ENCODE measurements at regions not wholly inside any gene's neighbourhood (a gene's known extent, or its start where the extent isn't known, plus 50 kb on each side); places are given as distances from the start of the nearest gene placed in this dataset.
"Not testable (repeated sequence)": the region's sequence is repeated elsewhere in the genome, so short reads cannot be mapped to it uniquely, and the experiment has no call there.

DNA sequence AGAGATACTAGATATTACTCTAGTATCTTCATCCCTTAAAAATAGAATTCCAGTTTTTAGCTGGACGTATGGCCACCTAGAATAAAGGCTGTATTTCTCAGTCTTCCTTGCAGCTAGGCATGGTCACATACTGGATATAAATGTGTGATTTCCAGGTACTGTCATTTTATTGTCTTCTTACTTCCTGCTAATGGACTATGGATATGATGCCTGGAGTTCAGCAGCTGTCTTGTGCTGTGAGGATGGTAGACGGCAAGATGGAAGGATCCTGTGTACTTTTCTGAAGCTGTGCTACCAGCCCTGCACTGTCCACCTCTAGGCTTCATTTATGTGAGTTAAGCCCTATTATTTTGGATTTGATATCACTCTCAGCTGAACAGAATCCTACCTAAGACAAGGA is 83.4 kb downstream of the EBLN2 start:
- WGBS (ENCODE audit: insufficient coverage), result 100% methylated on average over 1 of the region's 2 CpGs
- no peak overlapping the region for H3K4me3 ChIP-seq (ENCODE audit: low read depth, low read length)
- no peaks in the 10 kb centered on the region for H3K9me3 ChIP-seq (ENCODE audit: control insufficient read depth, insufficient read depth, low read length)

DNA sequence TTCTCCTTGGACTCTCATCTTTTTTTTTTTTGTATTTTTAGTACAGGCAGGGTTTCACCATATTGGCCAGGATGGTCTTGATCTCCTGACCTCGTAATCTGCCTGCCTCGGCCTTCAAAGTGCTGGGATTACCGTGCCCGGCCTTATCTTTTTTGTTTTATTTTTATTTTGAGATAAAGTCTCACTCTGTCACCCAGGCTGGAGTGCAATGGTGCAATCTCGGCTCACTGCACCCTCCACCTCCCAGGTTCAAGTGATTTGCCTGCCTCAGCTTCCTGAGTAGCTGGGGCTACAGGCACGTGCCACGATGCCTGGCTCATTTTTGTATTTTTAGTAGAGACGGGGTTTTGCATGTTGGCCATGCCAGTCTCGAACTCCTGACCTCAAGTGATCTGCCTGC is 86.0 kb downstream of the EBLN2 start:
- not testable (repeated sequence) for H3K9me3 ChIP-seq (ENCODE audit: control insufficient read depth, insufficient read depth, low read length); DNase-seq (ENCODE audit: low read depth in 4 of 6, low spot score in 6 of 6); H3K27me3 ChIP-seq (ENCODE audit: control insufficient read depth, insufficient read depth, low read length); H3K4me3 ChIP-seq (ENCODE audit: low read depth, low read length); H3K4me1 ChIP-seq (ENCODE audit: control insufficient read depth, insufficient read depth, low read length); H3K27ac ChIP-seq (ENCODE audit: low read depth, low read length); H3K36me3 ChIP-seq (ENCODE audit: control insufficient read depth, insufficient read depth, low read length)
- 95% methylated on average over 5 of the region's 9 CpGs for WGBS (ENCODE audit: insufficient coverage)

More for the DNA sequence above, 83.4 kb downstream of the EBLN2 start:
- Histone ChIP-seq H3K4me1 (ENCODE audit: control insufficient read depth, insufficient read depth, low read length) (no peaks in the 10 kb centered on the region), H3K27me3 (ENCODE audit: control insufficient read depth, insufficient read depth, low read length) (no peaks in the 10 kb centered on the region), H3K36me3 (ENCODE audit: control insufficient read depth, insufficient read depth, low read length) (no peaks in the 10 kb centered on the region), H3K27ac (ENCODE audit: low read depth, low read length) (no peak overlapping the region)
- no peak for DNase-seq (ENCODE audit: low read depth in 4 of 6, low spot score in 6 of 6)

DNA sequence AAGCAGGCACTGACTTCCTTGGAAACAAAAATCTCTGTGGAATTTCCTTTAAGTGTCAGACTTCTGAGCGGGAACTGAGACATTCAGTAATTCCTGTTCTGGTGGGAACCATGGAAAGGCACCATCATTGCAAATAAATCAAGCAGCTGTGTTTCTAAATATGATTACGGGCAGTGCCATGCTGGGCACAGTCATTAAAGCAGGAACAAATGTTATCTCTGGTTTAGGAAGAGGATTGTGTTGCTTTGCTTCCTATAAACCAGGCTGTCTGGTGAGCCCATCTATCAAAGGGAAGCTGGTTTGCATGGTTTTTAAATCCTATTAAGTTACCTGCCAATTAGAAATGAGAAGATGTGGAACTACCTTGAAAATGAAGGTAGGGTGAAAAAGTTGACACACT is 86.7 kb downstream of the EBLN2 start:
- Histone ChIP-seq H3K4me1 (ENCODE audit: control insufficient read depth, insufficient read depth, low read length) (no peaks in the 10 kb centered on the region), H3K27me3 (ENCODE audit: control insufficient read depth, insufficient read depth, low read length) (no peaks in the 10 kb centered on the region), H3K4me3 (ENCODE audit: low read depth, low read length) (no peak overlapping the region), H3K27ac (ENCODE audit: low read depth, low read length) (no peak overlapping the region), H3K36me3 (ENCODE audit: control insufficient read depth, insufficient read depth, low read length) (no peaks in the 10 kb centered on the region), H3K9me3 (ENCODE audit: control insufficient read depth, insufficient read depth, low read length) (no peaks in the 10 kb centered on the region)
- peak in 2 of 6 donors; percentile 45 to 56 for DNase-seq (ENCODE audit: low read depth in 4 of 6, low spot score in 6 of 6)
- WGBS (ENCODE audit: insufficient coverage), result 63% methylated on average over 2 of the region's 2 CpGs

DNA sequence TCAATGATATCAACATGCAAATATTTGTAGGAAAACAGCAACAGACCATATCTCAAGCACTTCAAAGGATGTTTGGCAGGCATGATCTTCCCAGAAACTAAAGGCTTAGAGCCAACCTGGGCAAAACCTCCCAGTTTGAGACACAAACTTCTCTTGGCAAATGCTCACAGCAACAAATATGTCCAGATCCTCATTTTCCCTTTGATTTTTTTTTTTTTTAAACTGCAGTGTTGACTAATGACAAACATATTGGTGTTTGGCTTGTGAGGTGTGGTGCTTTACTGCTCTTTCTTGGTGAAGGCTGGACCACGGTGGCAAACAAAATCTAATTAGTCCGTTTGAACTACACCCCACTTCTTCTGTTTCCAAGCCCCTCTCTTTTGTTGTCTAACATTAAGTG is 87.2 kb downstream of the EBLN2 start:
- Histone ChIP-seq H3K27me3 (ENCODE audit: control insufficient read depth, insufficient read depth, low read length) (no peaks in the 10 kb centered on the region), H3K36me3 (ENCODE audit: control insufficient read depth, insufficient read depth, low read length) (no peaks in the 10 kb centered on the region), H3K9me3 (ENCODE audit: control insufficient read depth, insufficient read depth, low read length) (no peaks in the 10 kb centered on the region), H3K4me3 (ENCODE audit: low read depth, low read length) (no peak overlapping the region), H3K27ac (ENCODE audit: low read depth, low read length) (no peak overlapping the region), H3K4me1 (ENCODE audit: control insufficient read depth, insufficient read depth, low read length) (no peaks in the 10 kb centered on the region)
- WGBS (ENCODE audit: insufficient coverage), result no CpG with 5 or more reads among the region's 2 CpGs
- DNase-seq (ENCODE audit: low read depth in 4 of 6, low spot score in 6 of 6), result peak in 1 of 6 donors; percentile 82

DNA sequence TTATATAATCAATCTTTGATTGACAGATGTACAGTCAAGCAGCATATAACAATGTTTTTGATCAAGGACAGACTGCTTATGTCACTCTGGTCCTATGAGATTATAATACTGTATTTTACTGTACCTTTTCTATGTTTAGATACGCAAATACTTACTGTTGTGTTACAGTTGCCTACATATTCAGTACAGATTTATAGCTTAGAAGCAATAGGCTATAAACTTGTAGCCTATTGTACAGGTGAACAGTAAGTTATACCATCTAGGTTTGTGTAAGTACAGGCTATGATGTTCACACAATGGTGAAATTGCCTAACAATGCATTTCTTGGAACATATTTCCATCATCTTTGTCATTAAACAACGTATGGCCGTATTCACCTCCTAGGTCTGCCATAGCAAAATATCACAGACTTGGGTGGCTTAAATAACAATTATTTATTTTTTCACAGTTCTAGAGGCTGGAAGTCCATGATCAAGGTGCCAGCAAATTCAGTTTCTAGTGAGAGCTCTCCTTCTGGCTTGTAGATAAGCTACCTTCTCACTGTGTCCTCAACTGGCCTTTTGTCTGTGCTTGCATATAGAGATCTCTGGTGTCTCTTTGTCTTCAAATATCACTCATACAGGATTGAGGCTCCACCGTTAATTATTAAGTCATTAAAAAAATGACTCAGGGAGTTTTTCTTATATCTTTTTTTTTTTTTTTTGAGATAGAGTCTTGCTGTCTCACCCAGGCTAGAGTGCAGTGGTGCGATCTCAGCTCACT is 89.1 kb downstream of the EBLN2 start:
- Histone ChIP-seq H3K4me3 (ENCODE audit: low read depth, low read length) (no peak overlapping the region), H3K27ac (ENCODE audit: low read depth, low read length) (no peak overlapping the region), H3K4me1 (ENCODE audit: control insufficient read depth, insufficient read depth, low read length) (no peaks in the 10 kb centered on the region), H3K27me3 (ENCODE audit: control insufficient read depth, insufficient read depth, low read length) (no peaks in the 10 kb centered on the region), H3K36me3 (ENCODE audit: control insufficient read depth, insufficient read depth, low read length) (no peaks in the 10 kb centered on the region), H3K9me3 (ENCODE audit: control insufficient read depth, insufficient read depth, low read length) (no peaks in the 10 kb centered on the region)
- no peak for DNase-seq (ENCODE audit: low read depth in 4 of 6, low spot score in 6 of 6)
- WGBS (ENCODE audit: insufficient coverage), result 100% methylated on average over 1 of the region's 5 CpGs

DNA sequence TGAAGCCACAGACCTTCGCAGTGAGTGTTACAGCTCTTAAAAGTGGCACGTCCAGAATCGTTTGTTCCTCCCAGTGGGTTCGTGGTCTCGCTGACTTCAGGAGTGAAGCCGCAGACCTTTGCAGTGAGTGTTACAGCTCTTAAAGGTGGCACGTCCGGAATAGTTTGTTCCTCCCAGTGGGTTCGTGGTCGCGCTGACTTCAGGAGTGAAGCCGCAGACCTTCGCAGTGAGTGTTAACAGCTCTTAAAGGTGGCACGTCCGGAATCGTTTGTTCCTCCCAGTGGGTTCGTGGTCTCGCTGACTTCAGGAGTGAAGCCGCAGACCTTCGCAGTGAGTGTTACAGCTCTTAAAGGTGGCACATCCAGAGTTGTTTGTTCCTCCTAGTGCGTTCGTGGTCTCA is 91.1 kb downstream of the EBLN2 start:
- H3K4me1 ChIP-seq (ENCODE audit: control insufficient read depth, insufficient read depth, low read length); H3K9me3 ChIP-seq (ENCODE audit: control insufficient read depth, insufficient read depth, low read length); H3K27me3 ChIP-seq (ENCODE audit: control insufficient read depth, insufficient read depth, low read length); DNase-seq (ENCODE audit: low read depth in 4 of 6, low spot score in 6 of 6); H3K27ac ChIP-seq (ENCODE audit: low read depth, low read length); H3K4me3 ChIP-seq (ENCODE audit: low read depth, low read length); H3K36me3 ChIP-seq (ENCODE audit: control insufficient read depth, insufficient read depth, low read length): not testable (repeated sequence)
- WGBS (ENCODE audit: insufficient coverage), result 94% methylated on average over 22 of the region's 22 CpGs

DNA sequence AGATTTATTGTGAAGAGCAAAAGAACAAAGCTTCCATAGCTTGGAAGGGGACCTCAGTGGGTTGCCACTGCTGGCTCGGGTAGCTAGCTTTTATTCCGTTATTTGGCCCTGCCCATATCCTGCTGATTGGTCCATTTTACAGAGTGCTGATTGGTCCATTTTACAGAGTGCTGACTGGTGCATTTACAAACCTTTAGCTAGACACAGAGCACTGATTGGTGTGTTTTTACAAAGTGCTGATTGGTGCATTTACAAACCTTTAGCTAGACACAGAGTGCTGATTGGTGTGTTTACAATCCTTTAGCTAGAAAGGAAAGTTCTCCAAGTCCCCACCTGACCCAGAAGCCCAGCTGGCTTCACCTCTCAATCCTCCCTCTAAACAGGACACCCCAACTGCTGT is 91.6 kb downstream of the EBLN2 start:
- H3K4me1 ChIP-seq (ENCODE audit: control insufficient read depth, insufficient read depth, low read length); H3K27me3 ChIP-seq (ENCODE audit: control insufficient read depth, insufficient read depth, low read length); H3K9me3 ChIP-seq (ENCODE audit: control insufficient read depth, insufficient read depth, low read length); DNase-seq (ENCODE audit: low read depth in 4 of 6, low spot score in 6 of 6); H3K27ac ChIP-seq (ENCODE audit: low read depth, low read length); H3K4me3 ChIP-seq (ENCODE audit: low read depth, low read length); H3K36me3 ChIP-seq (ENCODE audit: control insufficient read depth, insufficient read depth, low read length): not testable (repeated sequence)
- WGBS (ENCODE audit: insufficient coverage), result 62% methylated on average over 2 of the region's 2 CpGs

DNA sequence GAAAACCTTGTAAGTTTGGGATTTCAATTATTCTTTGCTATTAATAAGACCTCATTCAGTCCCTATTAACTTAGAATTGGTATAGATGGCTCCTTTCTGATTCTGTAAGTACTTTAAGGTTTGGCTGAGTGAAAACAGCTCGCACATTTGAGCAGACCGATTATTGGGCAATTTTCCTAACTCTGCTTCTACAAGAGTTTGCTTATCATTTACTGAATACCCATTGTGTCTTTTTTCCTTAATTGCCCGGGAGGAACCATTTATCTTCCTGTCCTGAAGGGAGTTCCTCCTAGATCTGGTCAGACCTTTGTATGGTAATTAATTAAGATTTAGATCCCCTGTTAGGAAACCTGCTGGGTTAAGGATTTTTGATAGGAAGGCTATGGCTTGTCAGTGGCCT is 92.8 kb downstream of the EBLN2 start:
- DNase-seq (ENCODE audit: low read depth in 4 of 6, low spot score in 6 of 6); H3K36me3 ChIP-seq (ENCODE audit: control insufficient read depth, insufficient read depth, low read length); H3K4me3 ChIP-seq (ENCODE audit: low read depth, low read length); H3K27me3 ChIP-seq (ENCODE audit: control insufficient read depth, insufficient read depth, low read length); H3K4me1 ChIP-seq (ENCODE audit: control insufficient read depth, insufficient read depth, low read length); H3K9me3 ChIP-seq (ENCODE audit: control insufficient read depth, insufficient read depth, low read length); H3K27ac ChIP-seq (ENCODE audit: low read depth, low read length): not testable (repeated sequence)
- no CpG with 5 or more reads among the region's 3 CpGs for WGBS (ENCODE audit: insufficient coverage)

DNA sequence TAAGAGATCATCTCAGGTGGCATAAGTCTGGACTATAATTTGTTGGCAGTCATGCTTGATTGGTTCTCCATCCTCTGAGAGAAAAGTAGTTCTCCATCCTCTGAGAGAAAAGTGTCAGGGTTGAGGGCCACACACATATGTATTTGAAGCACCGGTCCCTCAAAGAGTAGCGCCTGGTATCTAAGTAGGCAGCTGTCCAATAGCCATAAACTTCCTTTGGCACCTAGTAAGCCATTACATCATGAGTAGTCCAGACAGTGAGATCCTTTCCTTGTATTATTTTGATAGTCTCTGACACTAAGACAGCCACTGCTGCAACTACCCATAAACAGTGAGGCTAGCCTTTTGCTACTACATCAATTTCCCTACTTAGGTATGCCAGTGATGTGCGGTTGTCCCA is 94.0 kb downstream of the EBLN2 start:
- not testable (repeated sequence) for DNase-seq (ENCODE audit: low read depth in 4 of 6, low spot score in 6 of 6); H3K27me3 ChIP-seq (ENCODE audit: control insufficient read depth, insufficient read depth, low read length); H3K27ac ChIP-seq (ENCODE audit: low read depth, low read length); H3K4me1 ChIP-seq (ENCODE audit: control insufficient read depth, insufficient read depth, low read length); H3K4me3 ChIP-seq (ENCODE audit: low read depth, low read length); H3K36me3 ChIP-seq (ENCODE audit: control insufficient read depth, insufficient read depth, low read length); H3K9me3 ChIP-seq (ENCODE audit: control insufficient read depth, insufficient read depth, low read length)
- no CpG with 5 or more reads among the region's 3 CpGs for WGBS (ENCODE audit: insufficient coverage)

DNA sequence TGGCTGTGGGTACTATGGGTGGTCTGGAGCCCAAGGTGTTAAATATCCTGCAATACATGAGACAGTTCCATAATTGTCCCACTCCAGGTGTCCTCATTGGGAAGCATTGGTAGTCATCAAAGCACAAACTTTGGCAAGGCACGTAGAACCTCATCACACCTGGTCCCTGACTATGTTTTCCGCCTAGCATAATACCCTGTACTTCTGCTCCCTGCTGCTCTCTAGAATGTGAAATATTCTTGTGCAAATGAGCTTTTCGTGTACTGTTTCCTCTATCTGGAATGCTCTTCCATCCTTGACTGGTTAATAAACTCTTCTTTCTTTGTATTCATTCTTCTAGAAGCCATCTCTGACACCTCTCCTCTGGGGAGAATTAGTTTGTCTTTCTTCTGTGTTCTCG is 103.2 kb downstream of the EBLN2 start:
- WGBS (ENCODE audit: insufficient coverage), result no CpG with 5 or more reads among the region's 4 CpGs
- no peaks in the 10 kb centered on the region for H3K27me3 ChIP-seq (ENCODE audit: control insufficient read depth, insufficient read depth, low read length)

More for the DNA sequence above, 103.2 kb downstream of the EBLN2 start:
- Histone ChIP-seq H3K4me3 (ENCODE audit: low read depth, low read length) (no peak overlapping the region), H3K4me1 (ENCODE audit: control insufficient read depth, insufficient read depth, low read length) (no peaks in the 10 kb centered on the region), H3K9me3 (ENCODE audit: control insufficient read depth, insufficient read depth, low read length) (no peaks in the 10 kb centered on the region), H3K36me3 (ENCODE audit: control insufficient read depth, insufficient read depth, low read length) (no peaks in the 10 kb centered on the region), H3K27ac (ENCODE audit: low read depth, low read length) (no peak overlapping the region)
- no peak for DNase-seq (ENCODE audit: low read depth in 4 of 6, low spot score in 6 of 6)

Data from spinal cord (tissue), 9 donors.